ENCODE measurements at regions not wholly inside any gene's neighbourhood (a gene's known extent, or its start where the extent isn't known, plus 50 kb on each side); places are given as distances from the start of the nearest gene placed in this dataset.

DNA sequence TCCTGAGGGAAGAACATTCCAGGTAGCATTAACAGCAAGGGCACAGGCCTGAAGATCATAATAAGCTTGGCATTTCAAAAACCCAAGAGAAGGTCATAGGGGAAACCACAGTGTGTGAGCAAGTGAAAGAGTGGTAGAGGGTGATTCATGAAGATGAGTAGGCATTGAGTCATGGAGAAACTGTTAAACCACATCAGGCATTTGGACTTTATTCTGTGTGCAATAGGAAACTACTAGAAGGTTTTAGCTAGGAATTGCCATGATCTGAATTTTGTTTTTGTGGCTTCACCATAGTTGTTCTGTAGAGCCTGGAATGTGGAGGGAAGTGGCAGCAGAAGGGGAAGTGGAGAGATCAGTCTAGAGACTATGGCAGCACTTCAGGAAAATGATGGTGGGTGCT lies 359.0 kb upstream of the PTBP2 start:
- no peak overlapping the region for H3K4me3 ChIP-seq (ENCODE audit: low read depth in 1 of 2, low read length in 2 of 2)
- H3K4me1 ChIP-seq (ENCODE audit: control insufficient read depth in 2 of 2, insufficient read depth in 2 of 2, low read length in 1 of 2) = no peaks in the 10 kb centered on the region
- H3K9me3 ChIP-seq (ENCODE audit: control insufficient read depth in 2 of 2, insufficient read depth in 1 of 2, low read depth in 1 of 2, low read length in 1 of 2) = no peaks in the 10 kb centered on the region
- no peaks in the 10 kb centered on the region for H3K27me3 ChIP-seq (ENCODE audit: control insufficient read depth in 1 of 2, insufficient read depth in 2 of 2, low read length in 2 of 2)
- no peaks in the 10 kb centered on the region for H3K36me3 ChIP-seq (ENCODE audit: control insufficient read depth in 2 of 2, insufficient read depth in 2 of 2, low read length in 1 of 2)
- no peak overlapping the region for H3K27ac ChIP-seq (ENCODE audit: low read depth in 2 of 2, low read length in 1 of 2)

GRCh38 chr1:96363826-96364225 lies 357.8 kb upstream of the PTBP2 start:
- 58 to 79% methylated on average over 2 of the region's 2 CpGs for WGBS, 2 donors
- Histone ChIP-seq H3K4me3 (ENCODE audit: low read depth in 1 of 2, low read length in 2 of 2) (no peak overlapping the region), H3K27me3 (ENCODE audit: control insufficient read depth in 1 of 2, insufficient read depth in 2 of 2, low read length in 2 of 2) (no peaks in the 10 kb centered on the region), H3K36me3 (ENCODE audit: control insufficient read depth in 2 of 2, insufficient read depth in 2 of 2, low read length in 1 of 2) (no peaks in the 10 kb centered on the region), H3K4me1 (ENCODE audit: control insufficient read depth in 2 of 2, insufficient read depth in 2 of 2, low read length in 1 of 2) (no peaks in the 10 kb centered on the region), H3K27ac (ENCODE audit: low read depth in 2 of 2, low read length in 1 of 2) (no peak overlapping the region), H3K9me3 (ENCODE audit: control insufficient read depth in 2 of 2, insufficient read depth in 1 of 2, low read depth in 1 of 2, low read length in 1 of 2) (no peaks in the 10 kb centered on the region)

GRCh38 chr1:96364576-96364975 lies 357.0 kb upstream of the PTBP2 start:
- H3K9me3 ChIP-seq (ENCODE audit: control insufficient read depth in 2 of 2, insufficient read depth in 1 of 2, low read depth in 1 of 2, low read length in 1 of 2) = no peaks in the 10 kb centered on the region
- H3K27me3 ChIP-seq (ENCODE audit: control insufficient read depth in 1 of 2, insufficient read depth in 2 of 2, low read length in 2 of 2) = no peaks in the 10 kb centered on the region
- no peaks in the 10 kb centered on the region for H3K36me3 ChIP-seq (ENCODE audit: control insufficient read depth in 2 of 2, insufficient read depth in 2 of 2, low read length in 1 of 2)
- no peak overlapping the region for H3K27ac ChIP-seq (ENCODE audit: low read depth in 2 of 2, low read length in 1 of 2)
- no peak overlapping the region for H3K4me3 ChIP-seq (ENCODE audit: low read depth in 1 of 2, low read length in 2 of 2)
- H3K4me1 ChIP-seq (ENCODE audit: control insufficient read depth in 2 of 2, insufficient read depth in 2 of 2, low read length in 1 of 2) = no peaks in the 10 kb centered on the region

GRCh38 chr1:96365076-96365475 lies 356.5 kb upstream of the PTBP2 start:
- Histone ChIP-seq H3K27me3 (ENCODE audit: control insufficient read depth in 1 of 2, insufficient read depth in 2 of 2, low read length in 2 of 2) (no peaks in the 10 kb centered on the region), H3K4me3 (ENCODE audit: low read depth in 1 of 2, low read length in 2 of 2) (no peak overlapping the region), H3K27ac (ENCODE audit: low read depth in 2 of 2, low read length in 1 of 2) (no peak overlapping the region), H3K9me3 (ENCODE audit: control insufficient read depth in 2 of 2, insufficient read depth in 1 of 2, low read depth in 1 of 2, low read length in 1 of 2) (no peaks in the 10 kb centered on the region), H3K36me3 (ENCODE audit: control insufficient read depth in 2 of 2, insufficient read depth in 2 of 2, low read length in 1 of 2) (no peaks in the 10 kb centered on the region), H3K4me1 (ENCODE audit: control insufficient read depth in 2 of 2, insufficient read depth in 2 of 2, low read length in 1 of 2) (no peaks in the 10 kb centered on the region)
- WGBS, 2 donors = 47 to 56% methylated on average over 1 of the region's 1 CpG

DNA sequence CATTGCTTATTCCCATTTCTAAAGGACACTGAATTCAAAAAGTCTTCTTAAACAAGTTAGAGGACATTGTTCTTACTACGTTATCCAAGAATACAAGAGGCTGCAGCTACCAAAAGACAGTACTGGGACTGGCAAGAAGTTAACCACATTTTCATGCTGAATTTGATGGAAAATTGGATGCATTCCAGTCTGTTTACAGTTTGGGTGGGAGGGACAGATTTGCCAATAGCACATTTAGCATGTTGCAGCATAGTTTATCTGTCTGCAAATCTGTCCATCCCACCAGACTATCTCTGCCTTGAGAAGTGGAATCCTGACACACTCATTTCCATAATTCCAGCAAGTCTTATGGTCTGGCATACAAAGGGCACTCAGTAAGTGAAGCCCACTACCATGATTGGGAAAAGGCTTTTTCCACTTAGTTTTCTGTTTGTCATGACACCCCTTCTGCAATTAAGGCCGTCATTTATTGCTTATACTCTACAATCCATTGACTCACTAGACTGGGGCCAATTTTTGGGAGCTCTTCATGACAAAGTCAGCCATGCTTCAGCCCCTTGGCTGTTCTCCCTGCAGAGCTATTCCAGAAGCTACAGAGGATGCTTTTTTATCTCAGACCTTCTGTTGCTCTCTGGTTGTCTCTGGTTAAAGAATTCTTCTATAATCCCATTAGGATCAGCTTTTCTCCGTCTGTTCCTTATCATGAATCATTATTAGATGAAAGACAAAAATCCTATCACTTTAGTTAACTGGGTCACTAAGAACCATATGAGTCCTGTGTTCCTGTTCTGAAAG lies 355.8 kb upstream of the PTBP2 start:
- no peaks in the 10 kb centered on the region for H3K9me3 ChIP-seq (ENCODE audit: control insufficient read depth in 2 of 2, insufficient read depth in 1 of 2, low read depth in 1 of 2, low read length in 1 of 2)
- 45 to 78% methylated on average over 3 of the region's 3 CpGs for WGBS, 2 donors

DNA sequence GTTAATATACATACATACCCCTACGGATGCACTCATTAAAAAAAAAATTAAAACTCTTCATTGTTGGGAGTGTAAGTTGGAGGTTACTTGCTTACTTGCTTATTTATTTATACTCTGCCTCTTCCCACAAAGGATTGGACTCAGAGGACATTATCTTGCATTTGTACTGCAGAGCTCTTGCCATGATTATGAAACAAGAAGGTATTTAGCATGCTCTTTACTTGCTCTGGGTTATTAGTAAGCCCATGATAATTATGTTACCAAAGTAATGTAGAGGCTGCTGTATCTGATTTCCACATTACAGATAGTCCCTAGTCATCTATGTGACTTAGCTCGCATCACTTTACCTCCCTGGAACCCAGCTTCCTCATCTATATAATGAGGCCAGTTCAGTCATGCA lies 355.1 kb upstream of the PTBP2 start:
- no peaks in the 10 kb centered on the region for H3K9me3 ChIP-seq (ENCODE audit: control insufficient read depth in 2 of 2, insufficient read depth in 1 of 2, low read depth in 1 of 2, low read length in 1 of 2)
- no peaks in the 10 kb centered on the region for H3K27me3 ChIP-seq (ENCODE audit: control insufficient read depth in 1 of 2, insufficient read depth in 2 of 2, low read length in 2 of 2)
- H3K27ac ChIP-seq (ENCODE audit: low read depth in 2 of 2, low read length in 1 of 2) = no peak overlapping the region
- no peaks in the 10 kb centered on the region for H3K4me1 ChIP-seq (ENCODE audit: control insufficient read depth in 2 of 2, insufficient read depth in 2 of 2, low read length in 1 of 2)
- WGBS, 2 donors = 94% methylated on average over 2 of the region's 2 CpGs
- H3K4me3 ChIP-seq (ENCODE audit: low read depth in 1 of 2, low read length in 2 of 2) = no peak overlapping the region
- no peaks in the 10 kb centered on the region for H3K36me3 ChIP-seq (ENCODE audit: control insufficient read depth in 2 of 2, insufficient read depth in 2 of 2, low read length in 1 of 2)

More for the DNA sequence above, 355.8 kb upstream of the PTBP2 start:
- Histone ChIP-seq H3K27me3 (ENCODE audit: control insufficient read depth in 1 of 2, insufficient read depth in 2 of 2, low read length in 2 of 2) (no peaks in the 10 kb centered on the region), H3K4me1 (ENCODE audit: control insufficient read depth in 2 of 2, insufficient read depth in 2 of 2, low read length in 1 of 2) (no peaks in the 10 kb centered on the region), H3K27ac (ENCODE audit: low read depth in 2 of 2, low read length in 1 of 2) (no peak overlapping the region), H3K4me3 (ENCODE audit: low read depth in 1 of 2, low read length in 2 of 2) (no peak overlapping the region), H3K36me3 (ENCODE audit: control insufficient read depth in 2 of 2, insufficient read depth in 2 of 2, low read length in 1 of 2) (no peaks in the 10 kb centered on the region)

- no peaks in the 10 kb centered on the region for H3K36me3 ChIP-seq (ENCODE audit: control insufficient read depth in 2 of 2, insufficient read depth in 2 of 2, low read length in 1 of 2)
- no peaks in the 10 kb centered on the region for H3K4me1 ChIP-seq (ENCODE audit: control insufficient read depth in 2 of 2, insufficient read depth in 2 of 2, low read length in 1 of 2)
- H3K9me3 ChIP-seq (ENCODE audit: control insufficient read depth in 2 of 2, insufficient read depth in 1 of 2, low read depth in 1 of 2, low read length in 1 of 2) = no peaks in the 10 kb centered on the region
- H3K27ac ChIP-seq (ENCODE audit: low read depth in 2 of 2, low read length in 1 of 2) = no peak overlapping the region
- H3K27me3 ChIP-seq (ENCODE audit: control insufficient read depth in 1 of 2, insufficient read depth in 2 of 2, low read length in 2 of 2) = no peaks in the 10 kb centered on the region
- no peak overlapping the region for H3K4me3 ChIP-seq (ENCODE audit: low read depth in 1 of 2, low read length in 2 of 2)
- whole genome bisulfite sequencing, 2 donors = 89 to 90% methylated on average over 2 of the region's 2 CpGs
Observed at GRCh38 chr1:96367791-96368190, 353.8 kb upstream of the PTBP2 start.

GRCh38 chr1:96370757-96371156 lies 350.8 kb upstream of the PTBP2 start:
- 50 to 65% methylated on average over 3 to 5 of the region's 5 CpGs for WGBS, 2 donors
- no peaks in the 10 kb centered on the region for H3K9me3 ChIP-seq (ENCODE audit: control insufficient read depth in 2 of 2, insufficient read depth in 1 of 2, low read depth in 1 of 2, low read length in 1 of 2)
- H3K36me3 ChIP-seq (ENCODE audit: control insufficient read depth in 2 of 2, insufficient read depth in 2 of 2, low read length in 1 of 2) = no peaks in the 10 kb centered on the region
- no peaks in the 10 kb centered on the region for H3K4me1 ChIP-seq (ENCODE audit: control insufficient read depth in 2 of 2, insufficient read depth in 2 of 2, low read length in 1 of 2)
- H3K27ac ChIP-seq (ENCODE audit: low read depth in 2 of 2, low read length in 1 of 2) = no peak overlapping the region
- H3K4me3 ChIP-seq (ENCODE audit: low read depth in 1 of 2, low read length in 2 of 2) = no peak overlapping the region
- H3K27me3 ChIP-seq (ENCODE audit: control insufficient read depth in 1 of 2, insufficient read depth in 2 of 2, low read length in 2 of 2) = no peaks in the 10 kb centered on the region

GRCh38 chr1:96372881-96373280 lies 348.7 kb upstream of the PTBP2 start:
- 81 to 93% methylated on average over 1 of the region's 1 CpG for WGBS, 2 donors
- Histone ChIP-seq H3K27me3 (ENCODE audit: control insufficient read depth in 1 of 2, insufficient read depth in 2 of 2, low read length in 2 of 2) (no peaks in the 10 kb centered on the region), H3K9me3 (ENCODE audit: control insufficient read depth in 2 of 2, insufficient read depth in 1 of 2, low read depth in 1 of 2, low read length in 1 of 2) (no peaks in the 10 kb centered on the region), H3K27ac (ENCODE audit: low read depth in 2 of 2, low read length in 1 of 2) (no peak overlapping the region), H3K4me3 (ENCODE audit: low read depth in 1 of 2, low read length in 2 of 2) (no peak overlapping the region), H3K36me3 (ENCODE audit: control insufficient read depth in 2 of 2, insufficient read depth in 2 of 2, low read length in 1 of 2) (no peaks in the 10 kb centered on the region), H3K4me1 (ENCODE audit: control insufficient read depth in 2 of 2, insufficient read depth in 2 of 2, low read length in 1 of 2) (no peaks in the 10 kb centered on the region)

- H3K4me1 ChIP-seq (ENCODE audit: control insufficient read depth in 2 of 2, insufficient read depth in 2 of 2, low read length in 1 of 2) = no peaks in the 10 kb centered on the region
- H3K4me3 ChIP-seq (ENCODE audit: low read depth in 1 of 2, low read length in 2 of 2) = no peak overlapping the region
- H3K36me3 ChIP-seq (ENCODE audit: control insufficient read depth in 2 of 2, insufficient read depth in 2 of 2, low read length in 1 of 2) = no peaks in the 10 kb centered on the region
- no peak overlapping the region for H3K27ac ChIP-seq (ENCODE audit: low read depth in 2 of 2, low read length in 1 of 2)
- no peaks in the 10 kb centered on the region for H3K27me3 ChIP-seq (ENCODE audit: control insufficient read depth in 1 of 2, insufficient read depth in 2 of 2, low read length in 2 of 2)
- 85 to 91% methylated on average over 1 of the region's 1 CpG for WGBS, 2 donors
- H3K9me3 ChIP-seq (ENCODE audit: control insufficient read depth in 2 of 2, insufficient read depth in 1 of 2, low read depth in 1 of 2, low read length in 1 of 2) = no peaks in the 10 kb centered on the region
Observed at GRCh38 chr1:96374076-96374762, 347.4 kb upstream of the PTBP2 start.

All from esophagus (tissue), 2 donors.